ENCODE measurements at regions not wholly inside any gene's neighbourhood (a gene's known extent, or its start where the extent isn't known, plus 50 kb on each side); places are given as distances from the start of the nearest gene placed in this dataset.

GRCh38 chr13:64397701-64398100, 2832.4 kb downstream of the PCDH9 start:
- no peak overlapping the region for H3K27ac ChIP-seq
- TF ChIP-seq CTCF (IDR thresholded peaks at IDR 0.05) = no peak
- TF ChIP-seq ZFX (IDR thresholded peaks at IDR 0.05; ENCODE audit: borderline replicate concordance) = no peak

- TF ChIP-seq ZFX (IDR thresholded peaks at IDR 0.05; ENCODE audit: borderline replicate concordance) = no peak
- no peak for TF ChIP-seq CTCF (IDR thresholded peaks at IDR 0.05)
- no peak overlapping the region for H3K27ac ChIP-seq
Measured at GRCh38 chr13:64377606-64378005, 2852.5 kb downstream of the PCDH9 start.

GRCh38 chr13:64371461-64371860, 2858.7 kb downstream of the PCDH9 start:
- H3K27ac ChIP-seq = no peak overlapping the region
- TF ChIP-seq CTCF (IDR thresholded peaks at IDR 0.05) (no peak), ZFX (IDR thresholded peaks at IDR 0.05; ENCODE audit: borderline replicate concordance) (no peak)

- H3K27ac ChIP-seq = no peak overlapping the region
- TF ChIP-seq CTCF (IDR thresholded peaks at IDR 0.05) (no peak), ZFX (IDR thresholded peaks at IDR 0.05; ENCODE audit: borderline replicate concordance) (no peak)
Measured at GRCh38 chr13:64371045-64371444, 2859.1 kb downstream of the PCDH9 start.

GRCh38 chr13:64369121-64369520, 2861.0 kb downstream of the PCDH9 start:
- TF ChIP-seq CTCF (IDR thresholded peaks at IDR 0.05) (no peak), ZFX (IDR thresholded peaks at IDR 0.05; ENCODE audit: borderline replicate concordance) (no peak)
- H3K27ac ChIP-seq = no peak overlapping the region

- no peak for TF ChIP-seq CTCF (IDR thresholded peaks at IDR 0.05)
- no peak for TF ChIP-seq ZFX (IDR thresholded peaks at IDR 0.05; ENCODE audit: borderline replicate concordance)
- no peak overlapping the region for H3K27ac ChIP-seq
Measured at GRCh38 chr13:64362564-64362963, 2867.6 kb downstream of the PCDH9 start.

- TF ChIP-seq CTCF (IDR thresholded peaks at IDR 0.05) (no peak), ZFX (IDR thresholded peaks at IDR 0.05; ENCODE audit: borderline replicate concordance) (no peak)
- H3K27ac ChIP-seq = no peak overlapping the region
Measured at GRCh38 chr13:64347664-64348063, 2882.5 kb downstream of the PCDH9 start.

Measured in 22Rv1 (cell line).